ENCODE measurements at regions not wholly inside any gene's neighbourhood (a gene's known extent, or its start where the extent isn't known, plus 50 kb on each side); places are given as distances from the start of the nearest gene placed in this dataset.

- Histone ChIP-seq H3K9me3 (ENCODE audit: control insufficient read depth in 2 of 2, insufficient read depth in 1 of 2, low read depth in 1 of 2, low read length in 1 of 2) (no peaks in the 10 kb centered on the region), H3K4me3 (ENCODE audit: low read depth in 1 of 3, low read length in 3 of 3) (no peak overlapping the region), H3K27ac (ENCODE audit: low read depth in 1 of 3, low read length in 2 of 3) (no peak overlapping the region), H3K36me3 (ENCODE audit: control insufficient read depth in 3 of 3, insufficient read depth in 2 of 3, low read depth in 1 of 3, low read length in 3 of 3) (no peaks in the 10 kb centered on the region), H3K27me3 (ENCODE audit: control insufficient read depth in 3 of 3, insufficient read depth in 3 of 3, low read length in 3 of 3) (no peaks in the 10 kb centered on the region), H3K4me1 (ENCODE audit: control insufficient read depth in 3 of 3, insufficient read depth in 2 of 3, low read depth in 1 of 3, low read length in 2 of 3) (no peaks in the 10 kb centered on the region)
- 24 to 44% (median 30%) methylated on average over 2 of the region's 2 CpGs for WGBS, 3 donors
- DNase-seq (no peak), FAIRE-seq (no peak)
These were observed 370.1 kb upstream of the TLE4 start for GRCh38 chr9:79201636-79202035.

DNA sequence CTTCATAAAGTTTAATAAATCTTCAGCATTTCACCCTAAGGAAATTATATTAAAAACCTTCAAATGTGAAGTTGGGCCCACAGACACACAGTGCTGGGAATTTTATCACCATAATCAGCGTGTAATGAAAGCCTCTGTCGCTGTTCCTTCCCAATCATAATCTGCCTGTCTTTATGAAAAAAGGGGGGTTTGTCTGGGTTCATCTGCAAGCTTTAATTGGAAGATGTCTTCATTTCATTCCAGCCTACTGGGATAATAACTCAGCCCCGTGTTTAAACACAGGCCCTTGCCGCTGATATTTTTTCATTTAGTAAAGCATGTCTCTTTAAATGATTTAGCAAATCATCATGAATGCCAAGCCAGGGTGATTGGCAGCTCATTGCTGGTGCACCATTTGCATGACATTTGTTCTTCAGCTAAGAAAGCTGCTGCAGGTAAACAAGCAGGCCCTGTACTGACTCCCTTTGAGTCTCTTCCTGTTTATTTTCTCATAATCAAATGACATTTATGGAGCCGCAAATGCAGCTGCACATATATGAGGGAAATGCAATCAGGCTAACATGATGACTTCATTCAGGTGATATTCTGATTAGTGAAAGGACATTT lies 362.9 kb upstream of the TLE4 start:
- FAIRE-seq (no peak), DNase-seq (no peak)
- Histone ChIP-seq H3K27ac (ENCODE audit: low read depth in 1 of 3, low read length in 2 of 3) (no peak overlapping the region), H3K4me1 (ENCODE audit: control insufficient read depth in 3 of 3, insufficient read depth in 2 of 3, low read depth in 1 of 3, low read length in 2 of 3) (no peaks in the 10 kb centered on the region), H3K27me3 (ENCODE audit: control insufficient read depth in 3 of 3, insufficient read depth in 3 of 3, low read length in 3 of 3) (no peaks in the 10 kb centered on the region), H3K4me3 (ENCODE audit: low read depth in 1 of 3, low read length in 3 of 3) (no peak overlapping the region), H3K9me3 (ENCODE audit: control insufficient read depth in 2 of 2, insufficient read depth in 1 of 2, low read depth in 1 of 2, low read length in 1 of 2) (no peaks in the 10 kb centered on the region), H3K36me3 (ENCODE audit: control insufficient read depth in 3 of 3, insufficient read depth in 2 of 3, low read depth in 1 of 3, low read length in 3 of 3) (no peaks in the 10 kb centered on the region)
- WGBS, 3 donors: 71 to 74% (median 72%) methylated on average over 5 of the region's 5 CpGs

DNA sequence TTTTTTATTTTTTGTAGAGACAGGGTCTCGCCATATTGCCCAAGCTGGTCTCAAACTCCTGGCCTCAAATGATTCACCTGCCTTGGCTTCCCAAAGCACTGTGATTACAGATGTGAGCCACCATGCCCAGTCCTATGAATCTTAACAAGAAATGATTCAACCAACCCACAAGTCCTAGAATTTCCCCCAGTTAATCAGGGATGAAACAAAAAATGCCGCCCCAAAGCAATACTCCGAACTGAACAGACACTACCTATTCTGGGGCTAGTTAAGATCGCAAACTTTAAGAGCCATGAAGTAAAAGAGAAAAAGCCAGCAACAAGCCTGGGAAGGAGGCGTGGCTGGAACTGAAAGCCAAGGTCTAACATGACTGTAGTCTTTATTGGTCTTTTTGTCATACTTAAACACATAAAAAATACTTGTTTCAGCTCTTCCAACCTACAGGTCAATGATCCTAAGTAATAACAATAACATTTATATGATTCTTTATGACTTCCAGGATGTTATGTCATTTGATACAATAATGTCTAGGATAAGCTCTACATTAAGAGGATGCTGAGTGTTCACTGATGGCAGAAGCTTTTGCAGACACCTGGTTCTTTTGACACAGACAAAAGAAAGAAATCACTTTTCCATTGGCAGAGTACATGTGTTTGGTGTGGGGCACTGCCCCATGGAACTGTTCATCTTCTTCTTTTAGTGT lies 361.1 kb upstream of the TLE4 start:
- DNase-seq: no peak
- no peaks in the 10 kb centered on the region for H3K27me3 ChIP-seq (ENCODE audit: control insufficient read depth in 3 of 3, insufficient read depth in 3 of 3, low read length in 3 of 3)
- WGBS, 3 donors: 76 to 86% (median 83%) methylated on average over 5 of the region's 5 CpGs
- no peaks in the 10 kb centered on the region for H3K4me1 ChIP-seq (ENCODE audit: control insufficient read depth in 3 of 3, insufficient read depth in 2 of 3, low read depth in 1 of 3, low read length in 2 of 3)
- no peaks in the 10 kb centered on the region for H3K36me3 ChIP-seq (ENCODE audit: control insufficient read depth in 3 of 3, insufficient read depth in 2 of 3, low read depth in 1 of 3, low read length in 3 of 3)
- H3K9me3 ChIP-seq (ENCODE audit: control insufficient read depth in 2 of 2, insufficient read depth in 1 of 2, low read depth in 1 of 2, low read length in 1 of 2): no peaks in the 10 kb centered on the region
- H3K4me3 ChIP-seq (ENCODE audit: low read depth in 1 of 3, low read length in 3 of 3): no peak overlapping the region
- FAIRE-seq: no peak
- H3K27ac ChIP-seq (ENCODE audit: low read depth in 1 of 3, low read length in 2 of 3): no peak overlapping the region

DNA sequence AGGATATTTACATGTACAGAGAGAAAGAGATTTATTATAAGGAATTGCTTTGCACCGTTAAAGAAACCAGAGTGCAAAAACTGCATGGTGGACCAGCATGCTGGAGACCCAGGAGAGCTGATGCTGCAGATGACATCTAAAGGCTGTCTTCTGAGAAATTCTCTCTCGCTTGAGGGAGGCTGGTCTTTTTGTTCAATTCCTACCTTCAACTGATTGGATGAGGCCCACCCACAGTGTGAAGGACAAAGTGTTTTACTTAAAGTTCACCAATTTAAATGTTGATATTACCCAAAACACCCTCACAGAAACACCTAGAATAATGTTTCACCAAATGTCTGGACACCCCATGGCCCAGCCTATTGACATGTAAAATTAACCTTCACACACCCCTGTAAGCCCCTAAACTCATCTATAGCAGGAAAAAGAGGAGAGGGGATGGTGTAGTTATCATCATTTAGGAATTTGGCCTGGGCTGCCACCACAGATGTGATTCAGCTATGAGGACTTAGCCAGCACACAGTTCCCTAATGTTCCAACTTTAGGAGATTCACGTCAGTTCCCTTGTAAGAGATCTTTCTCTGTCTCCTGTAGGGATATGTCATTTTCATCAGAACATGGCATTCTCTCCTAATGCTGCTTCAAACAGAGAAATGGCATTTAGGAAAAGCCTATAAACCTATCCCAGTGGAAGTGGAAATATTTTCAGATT lies 358.2 kb upstream of the TLE4 start:
- H3K4me3 ChIP-seq (ENCODE audit: low read depth in 1 of 3, low read length in 3 of 3): no peak overlapping the region
- no peak for FAIRE-seq
- no peaks in the 10 kb centered on the region for H3K36me3 ChIP-seq (ENCODE audit: control insufficient read depth in 3 of 3, insufficient read depth in 2 of 3, low read depth in 1 of 3, low read length in 3 of 3)
- no peaks in the 10 kb centered on the region for H3K9me3 ChIP-seq (ENCODE audit: control insufficient read depth in 2 of 2, insufficient read depth in 1 of 2, low read depth in 1 of 2, low read length in 1 of 2)
- H3K27me3 ChIP-seq (ENCODE audit: control insufficient read depth in 3 of 3, insufficient read depth in 3 of 3, low read length in 3 of 3): no peaks in the 10 kb centered on the region
- DNase-seq: no peak
- no peaks in the 10 kb centered on the region for H3K4me1 ChIP-seq (ENCODE audit: control insufficient read depth in 3 of 3, insufficient read depth in 2 of 3, low read depth in 1 of 3, low read length in 2 of 3)
- WGBS, 3 donors: 82 to 84% (median 83%) methylated on average over 3 of the region's 3 CpGs
- H3K27ac ChIP-seq (ENCODE audit: low read depth in 1 of 3, low read length in 2 of 3): no peak overlapping the region

GRCh38 chr9:79215821-79216220 lies 355.9 kb upstream of the TLE4 start:
- 46 to 64% (median 59%) methylated on average over 4 of the region's 4 CpGs for WGBS, 3 donors
- no peaks in the 10 kb centered on the region for H3K27me3 ChIP-seq (ENCODE audit: control insufficient read depth in 3 of 3, insufficient read depth in 3 of 3, low read length in 3 of 3)
- H3K4me1 ChIP-seq (ENCODE audit: control insufficient read depth in 3 of 3, insufficient read depth in 2 of 3, low read depth in 1 of 3, low read length in 2 of 3): no peaks in the 10 kb centered on the region
- no peak for FAIRE-seq
- DNase-seq: no peak
- no peak overlapping the region for H3K4me3 ChIP-seq (ENCODE audit: low read depth in 1 of 3, low read length in 3 of 3)
- H3K27ac ChIP-seq (ENCODE audit: low read depth in 1 of 3, low read length in 2 of 3): no peak overlapping the region
- H3K36me3 ChIP-seq (ENCODE audit: control insufficient read depth in 3 of 3, insufficient read depth in 2 of 3, low read depth in 1 of 3, low read length in 3 of 3): no peaks in the 10 kb centered on the region
- H3K9me3 ChIP-seq (ENCODE audit: control insufficient read depth in 2 of 2, insufficient read depth in 1 of 2, low read depth in 1 of 2, low read length in 1 of 2): no peaks in the 10 kb centered on the region

GRCh38 chr9:79220251-79220650 lies 351.5 kb upstream of the TLE4 start:
- 91 to 92% (median 91%) methylated on average over 1 of the region's 1 CpG for WGBS, 3 donors
- FAIRE-seq: no peak
- H3K27ac ChIP-seq (ENCODE audit: low read depth in 1 of 3, low read length in 2 of 3): no peak overlapping the region

DNA sequence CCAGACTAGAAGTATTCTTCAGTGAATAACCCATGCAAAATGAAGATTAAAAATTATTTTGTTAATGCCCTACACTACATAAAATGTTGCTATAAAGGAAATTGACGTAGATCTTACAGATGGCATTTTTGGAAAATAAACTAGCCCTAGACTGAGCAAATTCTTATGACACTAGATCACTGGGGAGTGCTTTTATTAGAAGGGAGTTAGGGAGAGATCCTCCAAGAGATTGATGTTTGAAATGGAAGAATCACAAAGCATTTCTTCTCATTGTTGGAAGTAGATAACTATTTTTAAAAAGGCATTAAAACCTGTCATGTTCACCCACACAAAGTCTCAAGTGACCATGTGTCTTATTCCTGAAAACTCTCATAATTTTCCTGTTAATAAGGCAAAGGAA lies 351.1 kb upstream of the TLE4 start:
- Histone ChIP-seq H3K4me1 (ENCODE audit: control insufficient read depth in 3 of 3, insufficient read depth in 2 of 3, low read depth in 1 of 3, low read length in 2 of 3) (no peaks in the 10 kb centered on the region), H3K27ac (ENCODE audit: low read depth in 1 of 3, low read length in 2 of 3) (no peak overlapping the region), H3K36me3 (ENCODE audit: control insufficient read depth in 3 of 3, insufficient read depth in 2 of 3, low read depth in 1 of 3, low read length in 3 of 3) (no peaks in the 10 kb centered on the region), H3K4me3 (ENCODE audit: low read depth in 1 of 3, low read length in 3 of 3) (no peak overlapping the region), H3K9me3 (ENCODE audit: control insufficient read depth in 2 of 2, insufficient read depth in 1 of 2, low read depth in 1 of 2, low read length in 1 of 2) (no peaks in the 10 kb centered on the region), H3K27me3 (ENCODE audit: control insufficient read depth in 3 of 3, insufficient read depth in 3 of 3, low read length in 3 of 3) (no peaks in the 10 kb centered on the region)
- FAIRE-seq: no peak
- 67 to 89% (median 78%) methylated on average over 1 of the region's 1 CpG for WGBS, 3 donors
- DNase-seq: no peak

More at GRCh38 chr9:79220251-79220650, 351.5 kb upstream of the TLE4 start:
- no peak for DNase-seq
- H3K4me3 ChIP-seq (ENCODE audit: low read depth in 1 of 3, low read length in 3 of 3): no peak overlapping the region
- H3K4me1 ChIP-seq (ENCODE audit: control insufficient read depth in 3 of 3, insufficient read depth in 2 of 3, low read depth in 1 of 3, low read length in 2 of 3): no peaks in the 10 kb centered on the region
- no peaks in the 10 kb centered on the region for H3K9me3 ChIP-seq (ENCODE audit: control insufficient read depth in 2 of 2, insufficient read depth in 1 of 2, low read depth in 1 of 2, low read length in 1 of 2)
- H3K36me3 ChIP-seq (ENCODE audit: control insufficient read depth in 3 of 3, insufficient read depth in 2 of 3, low read depth in 1 of 3, low read length in 3 of 3): no peaks in the 10 kb centered on the region
- H3K27me3 ChIP-seq (ENCODE audit: control insufficient read depth in 3 of 3, insufficient read depth in 3 of 3, low read length in 3 of 3): no peaks in the 10 kb centered on the region

DNA sequence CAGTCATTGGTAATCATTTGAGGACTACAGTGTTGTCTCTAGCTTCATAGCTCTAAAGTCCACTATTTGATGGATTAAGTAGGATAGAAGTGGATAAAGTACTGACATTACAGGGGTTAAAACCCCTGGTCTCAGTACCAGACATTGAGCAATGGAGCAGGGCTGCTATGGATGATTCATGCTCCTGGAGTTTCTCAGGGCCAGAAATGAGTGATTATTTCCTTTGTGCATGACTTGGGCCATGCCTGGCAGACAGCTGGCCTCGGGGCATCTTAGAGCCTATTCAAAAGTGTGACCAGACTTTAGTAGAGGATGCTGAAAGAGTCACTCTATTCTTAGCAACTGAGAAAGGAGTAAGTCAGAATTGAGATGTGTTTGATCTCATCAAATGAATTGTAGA lies 350.7 kb upstream of the TLE4 start:
- H3K27ac ChIP-seq (ENCODE audit: low read depth in 1 of 3, low read length in 2 of 3): no peak overlapping the region
- DNase-seq (no peak), FAIRE-seq (no peak)
- H3K9me3 ChIP-seq (ENCODE audit: control insufficient read depth in 2 of 2, insufficient read depth in 1 of 2, low read depth in 1 of 2, low read length in 1 of 2): no peaks in the 10 kb centered on the region
- no peaks in the 10 kb centered on the region for H3K4me1 ChIP-seq (ENCODE audit: control insufficient read depth in 3 of 3, insufficient read depth in 2 of 3, low read depth in 1 of 3, low read length in 2 of 3)
- H3K36me3 ChIP-seq (ENCODE audit: control insufficient read depth in 3 of 3, insufficient read depth in 2 of 3, low read depth in 1 of 3, low read length in 3 of 3): no peaks in the 10 kb centered on the region
- H3K27me3 ChIP-seq (ENCODE audit: control insufficient read depth in 3 of 3, insufficient read depth in 3 of 3, low read length in 3 of 3): no peaks in the 10 kb centered on the region
- 35 to 54% (median 38%) methylated on average over 1 of the region's 1 CpG for WGBS, 3 donors
- no peak overlapping the region for H3K4me3 ChIP-seq (ENCODE audit: low read depth in 1 of 3, low read length in 3 of 3)

Measured in small intestine (tissue), 7 donors.